HG02759 (cell line): ENCODE measurements at regions not wholly inside any gene's neighbourhood (a gene's known extent, or its start where the extent isn't known, plus 50 kb on each side); places are given as distances from the start of the nearest gene placed in this dataset.

ENCODE experiments used
- ATAC-seq: cut with Tn5 transposase; IDR thresholded peaks from one replicate; pipeline ENCODE4 v1.9.1; 2021; ENCODE audit warnings: mild to moderate bottlenecking, moderate library complexity; ENCODE audit not compliant: unreplicated experiment

GRCh38 chr10:78505657-78506056 lies 472.0 kb downstream of the RPS24 start:
- no peak for ATAC-seq

GRCh38 chr10:78506614-78507013 lies 473.0 kb downstream of the RPS24 start:
- no peak for ATAC-seq

- no peak for ATAC-seq
These were observed 474.0 kb downstream of the RPS24 start for GRCh38 chr10:78507510-78508160.

GRCh38 chr10:78508955-78509748 lies 475.5 kb downstream of the RPS24 start:
- no peak for ATAC-seq

GRCh38 chr10:78510566-78511323 lies 477.1 kb downstream of the RPS24 start:
- ATAC-seq, result no peak

- ATAC-seq, result no peak
These were observed 477.9 kb downstream of the RPS24 start for GRCh38 chr10:78511324-78512204.

GRCh38 chr10:78512205-78512550 lies 478.5 kb downstream of the RPS24 start:
- no peak for ATAC-seq

- no peak for ATAC-seq
These were observed 479.7 kb downstream of the RPS24 start for GRCh38 chr10:78513330-78513729.

GRCh38 chr10:78513986-78514385 lies 480.3 kb downstream of the RPS24 start:
- no peak for ATAC-seq

- ATAC-seq, result no peak
These were observed 480.8 kb downstream of the RPS24 start for GRCh38 chr10:78514459-78514858.

GRCh38 chr10:78515038-78515872 lies 481.6 kb downstream of the RPS24 start:
- no peak for ATAC-seq

GRCh38 chr10:78515873-78516153 lies 482.1 kb downstream of the RPS24 start:
- no peak for ATAC-seq

- ATAC-seq, result no peak
These were observed 482.6 kb downstream of the RPS24 start for GRCh38 chr10:78516236-78516635.

- ATAC-seq, result no peak
These were observed 483.1 kb downstream of the RPS24 start for GRCh38 chr10:78516756-78517155.

GRCh38 chr10:78518224-78518623 lies 484.6 kb downstream of the RPS24 start:
- no peak for ATAC-seq

- no peak for ATAC-seq
These were observed 487.2 kb downstream of the RPS24 start for GRCh38 chr10:78520737-78521430.

- no peak for ATAC-seq
These were observed 489.8 kb downstream of the RPS24 start for GRCh38 chr10:78523453-78523852.

GRCh38 chr10:78524342-78524741 lies 490.7 kb downstream of the RPS24 start:
- ATAC-seq, result no peak

- no peak for ATAC-seq
These were observed 491.3 kb downstream of the RPS24 start for GRCh38 chr10:78524941-78525340.

- no peak for ATAC-seq
These were observed 492.7 kb downstream of the RPS24 start for GRCh38 chr10:78526347-78526746.
